ENCODE measurements at regions not wholly inside any gene's neighbourhood (a gene's known extent, or its start where the extent isn't known, plus 50 kb on each side); places are given as distances from the start of the nearest gene placed in this dataset.

GRCh38 chr13:106177146-106177545 lies 358.3 kb downstream of the EFNB2 start:
- H3K56ac ChIP-seq (replicated peaks; ENCODE audit: insufficient read length, low read depth, low read length): no peak overlapping the region
- no peak for TF ChIP-seq SP4 (IDR thresholded peaks at IDR 0.05; ENCODE audit: low read length)
- TF ChIP-seq RNF2 (IDR thresholded peaks at IDR 0.05; ENCODE audit: borderline replicate concordance, low read depth, low read length, missing control alignments, poor library complexity, severe bottlenecking): no peak
- no peak for TF ChIP-seq SP2 (IDR thresholded peaks at IDR 0.05; ENCODE audit: low read length)
- no peak for TF ChIP-seq JUN (IDR thresholded peaks at IDR 0.05; ENCODE audit: low read depth, low read length)
- no peak for TF ChIP-seq SAP30 (IDR thresholded peaks at IDR 0.05; ENCODE audit: insufficient read depth, insufficient replicate concordance, low read length)
- TF ChIP-seq EP300 (IDR thresholded peaks at IDR 0.05; ENCODE audit: borderline replicate concordance in 1 of 2, low read depth in 2 of 2, low read length in 2 of 2): no peak
- no peak for TF ChIP-seq TAF7 (optimal IDR thresholded peaks at IDR 0.05; ENCODE audit: borderline replicate concordance, low read depth, low read length)
- no peak overlapping the region for H4K91ac ChIP-seq (replicated peaks; ENCODE audit: insufficient read length, low read length)
- H3K9me3 ChIP-seq (ENCODE audit: insufficient read depth in 2 of 2, low read depth in 1 of 2, low read length in 1 of 2): no peaks in the 10 kb centered on the region
- DNase-seq (ENCODE audit: low read depth in 1 of 2, low spot score in 2 of 2) (no peak), FAIRE-seq (no peak)
- CTCF ChIA-PET (ENCODE audit: partially characterized antibody): interaction anchor here (0.7 kb wide), 1 partner anchor 11 kb away, joined by 4 read pairs; no protein-coding TSS in a partner anchor
- no peak overlapping the region for H3K14ac ChIP-seq (ENCODE audit: insufficient read length)
- no peak overlapping the region for H2BK12ac ChIP-seq (ENCODE audit: low read depth, low read length)
- H2BK5ac ChIP-seq (ENCODE audit: low read depth, low read length): no peak overlapping the region
- no peak overlapping the region for H3K23ac ChIP-seq (ENCODE audit: insufficient read length)
- 93% methylated on average over 5 of the region's 5 CpGs; no CpG with 5 or more reads in 1 of the 2 experiments for WGBS, 2 experiments (ENCODE audit: extremely low coverage in 1 of 2, insufficient coverage in 1 of 2, insufficient read length in 1 of 2, insufficient replicate concordance in 2 of 2, low coverage in 1 of 2, low lambda C conversion rate in 2 of 2, missing lambda C conversion rate in 1 of 2)
- H3K23me2 ChIP-seq (ENCODE audit: low read depth, low read length): no peaks in the 10 kb centered on the region
- no peak overlapping the region for H3K4ac ChIP-seq (replicated peaks; ENCODE audit: insufficient read length, low read depth, low read length)
- no peak overlapping the region for H2BK20ac ChIP-seq (ENCODE audit: low read length)
- no peak overlapping the region for H2AFZ ChIP-seq (ENCODE audit: low read length)
- no peaks in the 10 kb centered on the region for H3K79me1 ChIP-seq (ENCODE audit: low read depth, low read length)
- H2BK120ac ChIP-seq (replicated peaks; ENCODE audit: low read depth, low read length): no peak overlapping the region
- H4K20me1 ChIP-seq (replicated peaks in 1 of 2; ENCODE audit: control insufficient read depth in 1 of 2, insufficient read depth in 2 of 2, low read length in 2 of 2): no peaks in the 10 kb centered on the region
- H3K4me1 ChIP-seq (replicated peaks in 1 of 4; ENCODE audit: control insufficient read depth in 3 of 4, insufficient read depth in 4 of 4, low read length in 3 of 4): peaks cover 0 to 4% (median 2%) of the 10 kb centered on the region in 4 experiments; a peak in 1 of 7 replicates
- H3K79me2 ChIP-seq (ENCODE audit: control insufficient read depth in 1 of 2, insufficient read depth in 2 of 2, low read length in 2 of 2): no peaks in the 10 kb centered on the region
- H2BK15ac ChIP-seq (ENCODE audit: low read length): no peak overlapping the region
- no peak overlapping the region for H2AK5ac ChIP-seq (ENCODE audit: low read depth, low read length)
- no peak overlapping the region for H4K5ac ChIP-seq (ENCODE audit: insufficient read length, low read depth, low read length)
- no peak overlapping the region for H3K4me3 ChIP-seq (ENCODE audit: extremely low read depth in 1 of 4, insufficient read depth in 2 of 4, low read depth in 3 of 4, low read length in 4 of 4)
- POLR2A ChIA-PET (ENCODE audit: partially characterized antibody): no interaction called here
- H3K9ac ChIP-seq (replicated peaks in 1 of 4; ENCODE audit: extremely low read depth in 1 of 4, low read depth in 3 of 4, low read length in 3 of 4): no peak overlapping the region
- no peak overlapping the region for H3K27ac ChIP-seq (ENCODE audit: low read depth, low read length)
- no peak overlapping the region for H4K8ac ChIP-seq (ENCODE audit: extremely low read depth, insufficient read depth, low read length)
- H3K36me3 ChIP-seq (ENCODE audit: control insufficient read depth in 2 of 4, insufficient read depth in 4 of 4, low read length in 3 of 4): no peaks in the 10 kb centered on the region
- no peaks in the 10 kb centered on the region for H3K27me3 ChIP-seq (replicated peaks in 1 of 4; ENCODE audit: control insufficient read depth in 3 of 4, extremely low read depth in 1 of 4, insufficient read depth in 3 of 4, low read length in 3 of 4)
- no peak overlapping the region for H3K18ac ChIP-seq (ENCODE audit: extremely low read depth, low read length)
- no peak overlapping the region for H3K4me2 ChIP-seq (ENCODE audit: insufficient read depth in 1 of 2, low read depth in 2 of 2, low read length in 2 of 2)
